Smooth muscle cell (in vitro differentiated cells): ENCODE measurements at regions not wholly inside any gene's neighbourhood (a gene's known extent, or its start where the extent isn't known, plus 50 kb on each side); places are given as distances from the start of the nearest gene placed in this dataset.

Source experiments
- DNase-seq: peaks from one replicate; lab custom pipeline; 2025; ENCODE audit not compliant: unreplicated experiment; lab: John Stamatoyannopoulos, UW
- H2AFZ ChIP-seq: fragments of 200-600 bp; sonication (generic); 2 replicates; pipeline ENCODE4 v1.6.0; 2016; ENCODE audit warnings: antibody characterized with exemption, low read depth, mild to moderate bottlenecking
- H3F3A ChIP-seq: fragments of 200-600 bp; sonication (generic); 2 replicates; pipeline ENCODE4 v1.6.0; 2017; ENCODE audit warnings: antibody characterized with exemption, low read depth
- H3K27ac ChIP-seq: fragments of 200-600 bp; sonication (generic); 2 replicates; pipeline ENCODE4 v1.5.1; 2016; ENCODE audit warnings: low read depth, mild to moderate bottlenecking
- H3K27me3 ChIP-seq: fragments of 200-600 bp; sonication (generic); 2 replicates; pipeline ENCODE4 v1.6.1; 2016; ENCODE audit warnings: low read depth, mild to moderate bottlenecking
- H3K36me3 ChIP-seq: fragments of 200-600 bp; sonication (generic); 2 replicates; pipeline ENCODE4 v1.5.1; 2016; ENCODE audit warnings: low read depth
- H3K4me1 ChIP-seq: fragments of 200-600 bp; sonication (generic); 2 replicates; pipeline ENCODE4 v1.5.1; 2016; ENCODE audit warnings: low read depth
- H3K4me2 ChIP-seq: fragments of 200-600 bp; sonication (generic); 2 replicates; pipeline ENCODE4 v1.6.0; 2016; ENCODE audit warnings: mild to moderate bottlenecking
- H3K4me3 ChIP-seq: fragments of 200-600 bp; sonication (generic); 2 replicates; pipeline ENCODE4 v1.5.1; 2016; ENCODE audit warnings: mild to moderate bottlenecking
- H3K79me2 ChIP-seq: fragments of 200-600 bp; sonication (generic); 2 replicates; pipeline ENCODE4 v1.6.0; 2016; ENCODE audit warnings: low read depth, mild to moderate bottlenecking
- H3K9ac ChIP-seq: fragments of 200-600 bp; sonication (generic); 2 replicates; pipeline ENCODE4 v1.6.0; 2016; ENCODE audit warnings: low read depth
- H3K9me3 ChIP-seq: fragments of 200-600 bp; sonication (generic); replicated peaks from 2 replicates; pipeline ENCODE4 v1.5.1; 2016; ENCODE audit warnings: low read depth
- H4K20me1 ChIP-seq: fragments of 200-600 bp; sonication (generic); 2 replicates; pipeline ENCODE4 v1.6.0; 2016; ENCODE audit warnings: low read depth
- WGBS: methylation state at CpG from one replicate; pipeline ENCODE4 v1.1.7; 2016; ENCODE audit warnings: low lambda C conversion rate; 5-methylcytosine and 5-hydroxymethylcytosine counted together
- TF ChIP-seq, protein P1 (sequence below): fragments of 200-600 bp; sonication (generic); IDR thresholded peaks from 2 replicates; pipeline ENCODE4 v1.5.1; 2017; ENCODE audit warnings: borderline replicate concordance, mild to moderate bottlenecking, antibody characterized with exemption; ENCODE audit not compliant: insufficient read depth, poor library complexity, severe bottlenecking

DNA sequence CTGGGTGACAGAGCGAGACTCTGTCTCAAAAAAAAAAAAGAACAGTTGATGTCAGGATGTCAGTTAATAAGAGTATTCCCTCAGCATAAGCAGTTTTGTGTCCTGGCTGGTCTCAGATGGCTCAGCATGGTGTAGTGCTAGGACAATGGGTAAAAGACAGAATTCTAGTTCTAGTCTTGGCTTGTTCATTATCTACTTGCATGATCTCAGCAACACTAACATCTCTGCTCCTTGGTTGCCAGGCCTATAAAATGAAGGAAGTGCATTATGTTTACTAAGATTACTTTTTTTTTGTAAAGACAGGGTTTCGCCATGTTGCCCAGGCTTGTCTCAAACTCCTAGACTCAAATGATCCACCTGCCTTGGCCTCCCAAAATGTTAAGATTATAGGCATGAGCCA is 84.3 kb upstream of the SP8 start:
- H3K79me2 ChIP-seq, result no peaks in the 10 kb centered on the region
- WGBS, result 84% methylated on average over 2 of the region's 2 CpGs
- H3K4me1 ChIP-seq, result no peaks in the 10 kb centered on the region
- H3K4me2 ChIP-seq, result no peak overlapping the region
- H3K4me3 ChIP-seq, result no peak overlapping the region
- H3F3A ChIP-seq, result no peaks in the 10 kb centered on the region
- no peaks in the 10 kb centered on the region for H3K9me3 ChIP-seq
- H2AFZ ChIP-seq, result no peak overlapping the region
- H3K9ac ChIP-seq, result no peak overlapping the region
- no peaks in the 10 kb centered on the region for H4K20me1 ChIP-seq
- TF ChIP-seq, protein P1, sequence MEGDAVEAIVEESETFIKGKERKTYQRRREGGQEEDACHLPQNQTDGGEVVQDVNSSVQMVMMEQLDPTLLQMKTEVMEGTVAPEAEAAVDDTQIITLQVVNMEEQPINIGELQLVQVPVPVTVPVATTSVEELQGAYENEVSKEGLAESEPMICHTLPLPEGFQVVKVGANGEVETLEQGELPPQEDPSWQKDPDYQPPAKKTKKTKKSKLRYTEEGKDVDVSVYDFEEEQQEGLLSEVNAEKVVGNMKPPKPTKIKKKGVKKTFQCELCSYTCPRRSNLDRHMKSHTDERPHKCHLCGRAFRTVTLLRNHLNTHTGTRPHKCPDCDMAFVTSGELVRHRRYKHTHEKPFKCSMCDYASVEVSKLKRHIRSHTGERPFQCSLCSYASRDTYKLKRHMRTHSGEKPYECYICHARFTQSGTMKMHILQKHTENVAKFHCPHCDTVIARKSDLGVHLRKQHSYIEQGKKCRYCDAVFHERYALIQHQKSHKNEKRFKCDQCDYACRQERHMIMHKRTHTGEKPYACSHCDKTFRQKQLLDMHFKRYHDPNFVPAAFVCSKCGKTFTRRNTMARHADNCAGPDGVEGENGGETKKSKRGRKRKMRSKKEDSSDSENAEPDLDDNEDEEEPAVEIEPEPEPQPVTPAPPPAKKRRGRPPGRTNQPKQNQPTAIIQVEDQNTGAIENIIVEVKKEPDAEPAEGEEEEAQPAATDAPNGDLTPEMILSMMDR, result no peak
- no peaks in the 10 kb centered on the region for H3K36me3 ChIP-seq
- H3K27ac ChIP-seq, result no peak overlapping the region
- H3K27me3 ChIP-seq, result no peaks in the 10 kb centered on the region
- no peak for DNase-seq

DNA sequence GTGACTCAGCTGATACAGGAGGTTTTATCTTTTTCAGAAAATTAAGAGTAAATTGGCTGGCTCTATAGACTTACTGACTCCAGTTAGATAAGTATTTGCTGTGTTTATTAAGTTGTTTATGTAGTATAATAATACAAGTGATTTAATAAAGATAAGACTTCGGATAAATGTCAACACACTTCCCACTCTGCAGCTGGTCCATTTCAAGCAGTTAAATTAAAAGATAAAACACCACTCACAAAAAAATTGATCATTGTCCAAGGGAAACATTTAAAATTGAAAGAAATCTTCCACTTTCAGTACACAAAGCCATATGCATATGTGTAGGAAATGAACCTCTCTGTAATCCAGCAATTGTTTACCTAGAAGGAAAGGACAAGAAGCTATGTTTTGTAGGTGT is 106.1 kb upstream of the SP8 start:
- H3K27me3 ChIP-seq, result no peaks in the 10 kb centered on the region
- H3F3A ChIP-seq, result no peaks in the 10 kb centered on the region
- TF ChIP-seq, protein P1, result no peak
- no peaks in the 10 kb centered on the region for H3K79me2 ChIP-seq
- no peak overlapping the region for H3K4me3 ChIP-seq
- no peak overlapping the region for H3K9ac ChIP-seq
- H3K36me3 ChIP-seq, result no peaks in the 10 kb centered on the region
- no peaks in the 10 kb centered on the region for H3K4me1 ChIP-seq
- WGBS, result 36% methylated on average over 1 of the region's 1 CpG
- H4K20me1 ChIP-seq, result no peaks in the 10 kb centered on the region
- no peak overlapping the region for H2AFZ ChIP-seq
- H3K4me2 ChIP-seq, result no peak overlapping the region
- H3K9me3 ChIP-seq, result no peaks in the 10 kb centered on the region
- DNase-seq, result no peak
- no peak overlapping the region for H3K27ac ChIP-seq

DNA sequence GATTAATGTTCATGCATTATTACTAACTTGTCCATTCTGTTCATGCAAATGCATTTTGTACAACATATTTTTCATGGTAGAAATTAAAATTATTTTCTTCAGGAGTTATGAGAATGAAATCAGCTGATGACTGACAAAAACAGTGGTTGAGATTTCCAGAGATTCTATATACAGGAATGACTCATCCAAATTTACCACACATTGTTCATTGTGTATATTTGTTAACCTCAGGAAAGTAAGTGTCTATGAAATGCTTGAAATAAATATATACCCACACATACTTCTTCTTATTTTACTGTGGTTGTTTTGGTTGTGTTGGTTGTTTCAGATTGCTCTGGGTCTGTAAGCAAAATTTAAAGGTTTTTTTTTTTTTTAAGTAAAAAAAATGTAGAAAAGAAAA is 108.1 kb upstream of the SP8 start:
- H3K9me3 ChIP-seq, result no peaks in the 10 kb centered on the region
- H3K27me3 ChIP-seq, result no peaks in the 10 kb centered on the region
- no peaks in the 10 kb centered on the region for H4K20me1 ChIP-seq
- TF ChIP-seq, protein P1, result no peak
- H2AFZ ChIP-seq, result no peak overlapping the region
- no peak overlapping the region for H3K4me3 ChIP-seq
- H3K27ac ChIP-seq, result no peak overlapping the region
- DNase-seq, result no peak
- H3K4me2 ChIP-seq, result peak overlapping the region; percentile 48
- H3K4me1 ChIP-seq, result no peaks in the 10 kb centered on the region
- H3F3A ChIP-seq, result no peaks in the 10 kb centered on the region
- H3K79me2 ChIP-seq, result no peaks in the 10 kb centered on the region
- no peaks in the 10 kb centered on the region for H3K36me3 ChIP-seq
- no peak overlapping the region for H3K9ac ChIP-seq

DNA sequence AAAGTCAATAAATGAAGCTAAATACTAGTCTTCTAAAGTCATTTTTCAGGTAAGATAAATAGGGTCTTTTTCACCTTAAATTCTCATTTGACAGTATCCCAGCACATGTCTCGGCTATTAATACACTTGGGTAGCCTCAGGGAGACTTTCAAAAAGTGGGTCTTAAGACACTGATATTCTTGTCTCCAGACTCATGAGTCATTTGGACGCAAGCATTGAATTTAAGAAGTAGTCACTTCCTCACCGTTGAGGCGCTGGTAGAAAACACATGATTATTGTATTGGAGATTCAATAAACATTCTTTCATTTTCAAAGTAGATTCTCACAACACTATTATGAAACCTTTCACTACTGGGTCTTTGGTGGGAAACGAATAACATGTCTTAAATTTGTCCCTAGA is 108.9 kb upstream of the SP8 start:
- no peak overlapping the region for H3K4me3 ChIP-seq
- H3K4me2 ChIP-seq, result peak overlapping the region; percentile 48
- H3K36me3 ChIP-seq, result no peaks in the 10 kb centered on the region
- no peak overlapping the region for H2AFZ ChIP-seq
- 54% methylated on average over 5 of the region's 5 CpGs for WGBS
- H4K20me1 ChIP-seq, result no peaks in the 10 kb centered on the region
- no peaks in the 10 kb centered on the region for H3K4me1 ChIP-seq
- no peaks in the 10 kb centered on the region for H3K9me3 ChIP-seq
- no peak overlapping the region for H3K9ac ChIP-seq
- H3K27me3 ChIP-seq, result no peaks in the 10 kb centered on the region
- TF ChIP-seq, protein P1, result no peak
- no peak overlapping the region for H3K27ac ChIP-seq
- no peaks in the 10 kb centered on the region for H3F3A ChIP-seq
- DNase-seq, result no peak
- no peaks in the 10 kb centered on the region for H3K79me2 ChIP-seq
